ENCODE measurements at regions not wholly inside any gene's neighbourhood (a gene's known extent, or its start where the extent isn't known, plus 50 kb on each side); places are given as distances from the start of the nearest gene placed in this dataset.

DNA sequence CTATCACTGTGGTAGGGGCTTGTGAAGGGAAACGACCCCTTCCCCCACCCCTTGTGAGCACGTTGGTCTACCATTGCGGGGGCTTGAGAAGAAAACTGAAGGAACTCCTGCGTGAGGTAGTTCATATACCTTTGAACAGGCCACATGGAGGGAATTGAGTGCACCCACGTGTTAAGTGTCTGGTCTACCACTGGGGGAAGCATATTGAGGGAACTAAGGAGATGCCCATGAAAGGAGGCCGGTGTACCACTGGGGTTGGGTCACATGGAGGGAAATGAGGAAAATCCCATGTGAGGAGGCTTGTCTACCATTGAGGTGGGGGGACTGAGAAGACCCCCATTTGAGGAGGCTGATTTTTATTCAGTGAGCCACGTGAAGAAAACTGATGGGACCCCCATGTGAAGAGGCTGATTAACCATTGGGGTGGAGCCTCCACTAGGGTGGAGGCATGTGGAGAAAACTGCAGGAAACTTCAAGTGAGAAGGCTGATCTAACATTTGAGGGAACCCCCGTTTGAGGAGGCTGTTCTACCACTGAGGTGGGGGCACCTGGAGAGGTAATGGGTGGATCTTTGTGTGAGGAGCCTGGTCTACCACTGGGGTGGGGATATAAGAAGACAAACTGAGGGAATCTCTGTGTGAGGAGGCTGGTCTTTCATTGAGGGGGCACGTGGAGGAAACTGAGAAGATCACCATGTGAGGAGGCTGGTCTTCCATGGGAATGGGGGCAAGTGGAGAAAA, 163.2 kb downstream of the FBLN2 start:
- POLR2A ChIA-PET, result no interaction called here
- TF ChIP-seq JUN (IDR thresholded peaks at IDR 0.05; ENCODE audit: borderline replicate concordance, insufficient read depth, insufficient read length, low read depth), result no peak
- TF ChIP-seq FOS (IDR thresholded peaks at IDR 0.05; ENCODE audit: borderline replicate concordance, insufficient read depth, low read length), result no peak
- TF ChIP-seq EZH2 (IDR thresholded peaks at IDR 0.05; ENCODE audit: borderline replicate concordance, low read depth, low read length, severe bottlenecking), result no peak
- no peak for TF ChIP-seq CTCF (IDR thresholded peaks at IDR 0.05; ENCODE audit: extremely low read depth in 1 of 2, insufficient read depth in 1 of 2, low read depth in 1 of 2, low read length in 2 of 2)
- no peak for TF ChIP-seq MYC (IDR thresholded peaks at IDR 0.05; ENCODE audit: low read depth, low read length)
- no peak for TF ChIP-seq POLR2A (IDR thresholded peaks at IDR 0.05; ENCODE audit: low read depth, low read length)

More for the DNA sequence above, 163.2 kb downstream of the FBLN2 start:
- Histone ChIP-seq H3K4me3 (replicated peaks in 1 of 3; ENCODE audit: insufficient read depth in 1 of 3, low read depth in 1 of 3, low read length in 3 of 3) (no peak overlapping the region), H3K4me1 (ENCODE audit: control insufficient read depth, extremely low read depth, insufficient read depth, low read length) (no peaks in the 10 kb centered on the region), H3K9me1 (replicated peaks; ENCODE audit: control insufficient read depth, extremely low read depth, insufficient read depth, low read length) (no peaks in the 10 kb centered on the region), H4K20me1 (replicated peaks; ENCODE audit: control insufficient read depth, extremely low read depth, insufficient read depth, low read length) (no peaks in the 10 kb centered on the region), H3K27me3 (ENCODE audit: control insufficient read depth in 2 of 2, insufficient read depth in 2 of 2, low read length in 2 of 2) (no peaks in the 10 kb centered on the region), H3K79me2 (ENCODE audit: control insufficient read depth, insufficient read depth, low read length) (no peaks in the 10 kb centered on the region), H2AFZ (ENCODE audit: low read depth, low read length) (no peak overlapping the region), H3K4me2 (ENCODE audit: insufficient read depth, low read length) (no peak overlapping the region), H3K9me3 (replicated peaks; ENCODE audit: control insufficient read depth, insufficient read depth, low read length) (no peaks in the 10 kb centered on the region), H3K36me3 (ENCODE audit: control insufficient read depth in 2 of 2, extremely low read depth in 1 of 2, insufficient read depth in 2 of 2, low read length in 2 of 2) (no peaks in the 10 kb centered on the region), H3K27ac (ENCODE audit: insufficient read depth, low read depth, low read length) (no peak overlapping the region), H3K9ac (replicated peaks; ENCODE audit: extremely low read depth, insufficient read depth, low read length) (no peak overlapping the region)
- BruUV-seq (replicated peaks), result no TSS peak
- no peak for DNase-seq (ENCODE audit: low read depth, low spot score)
- intact Hi-C loops (cut with micrococcal nuclease), result no loop called here
- no peak for FAIRE-seq
- dilution Hi-C loops (cut with MboI; ENCODE audit: extremely low pct_ligation_motif_present, low sequenced_read_pairs), result no loop called here
- CTCF ChIA-PET, result no interaction called here

Data from endothelial cell of umbilical vein (primary cell).